Lower leg skin (tissue), 4 donors: ENCODE measurements at regions not wholly inside any gene's neighbourhood (a gene's known extent, or its start where the extent isn't known, plus 50 kb on each side); places are given as distances from the start of the nearest gene placed in this dataset.

Experiments used
- DNase-seq, 2 donors: peaks; one replicate each; pipeline ENCODE4 v3.0.0-alpha.2; 2019; ENCODE audit warnings: low spot score in 2 of 2
- H3K4me3 ChIP-seq: fragments of 200-600 bp; sonication (generic); 2 replicates; pipeline ENCODE4 v1.5.1; 2017; ENCODE audit warnings: mild to moderate bottlenecking, low read depth; ENCODE audit not compliant: poor library complexity, severe bottlenecking
- CTCF ChIP-seq, 3 donors: fragments of 450-650 bp; IDR thresholded peaks; one replicate each; pipeline ENCODE4 v1.5.1; 2016; ENCODE audit warnings: antibody characterized with exemption in 3 of 3, mild to moderate bottlenecking in 3 of 3, moderate library complexity in 2 of 3
- POLR2A ChIP-seq, 2 donors: fragments of 450-650 bp; IDR thresholded peaks; one replicate each; pipeline ENCODE4 v1.6.1; 2016 to 2017; ENCODE audit warnings: antibody characterized with exemption in 2 of 2, mild to moderate bottlenecking in 1 of 2, moderate library complexity in 1 of 2
- WGBS, 2 donors: methylation state at CpG; one replicate each; pipeline ENCODE4 v1.1.5; 2018; 5-methylcytosine and 5-hydroxymethylcytosine counted together
- intact Hi-C: fragments of 100-400 bp; cut with DNase I; formaldehyde crosslinking; loops from one replicate; pipeline ENCODE4 v1.15.0; 2023; ENCODE audit warnings: low total_unique reads

- intact Hi-C loops: no loop called here
- TF ChIP-seq CTCF (IDR thresholded peaks at IDR 0.05): no peak
- TF ChIP-seq POLR2A (IDR thresholded peaks at IDR 0.05): no peak
- H3K4me3 ChIP-seq: no peak overlapping the region
- 88 to 100% methylated on average over 2 of the region's 2 CpGs for WGBS, 2 donors
- DNase-seq: no peak
These were observed 207.5 kb upstream of the PWP1 start for GRCh38 chr12:107477947-107478610.

- H3K4me3 ChIP-seq: no peak overlapping the region
- 79 to 85% methylated on average over 1 of the region's 1 CpG for WGBS, 2 donors
- DNase-seq: no peak
- intact Hi-C loops: no loop called here
- TF ChIP-seq CTCF (IDR thresholded peaks at IDR 0.05): no peak
These were observed 206.7 kb upstream of the PWP1 start for GRCh38 chr12:107478881-107479280.

GRCh38 chr12:107480836-107481608, 204.6 kb upstream of the PWP1 start:
- intact Hi-C loops: no loop called here
- H3K4me3 ChIP-seq: no peak overlapping the region
- WGBS, 2 donors: 84 to 90% methylated on average over 4 of the region's 4 CpGs
- peak in 1 of 2 donors; percentile 75 for DNase-seq
- TF ChIP-seq CTCF (IDR thresholded peaks at IDR 0.05) (no peak), POLR2A (IDR thresholded peaks at IDR 0.05) (no peak)

- intact Hi-C loops: no loop called here
- no peak overlapping the region for H3K4me3 ChIP-seq
- TF ChIP-seq CTCF (IDR thresholded peaks at IDR 0.05) (no peak), POLR2A (IDR thresholded peaks at IDR 0.05) (no peak)
- DNase-seq: peak in 1 of 2 donors; percentile 12
- 80 to 81% methylated on average over 3 of the region's 3 CpGs for WGBS, 2 donors
These were observed 201.4 kb upstream of the PWP1 start for GRCh38 chr12:107484230-107484629.

- WGBS, 2 donors: 90 to 93% methylated on average over 1 of the region's 1 CpG
These were observed 200.7 kb upstream of the PWP1 start for GRCh38 chr12:107484941-107485340.

More at GRCh38 chr12:107484941-107485340, 200.7 kb upstream of the PWP1 start:
- intact Hi-C loops: no loop called here
- no peak for TF ChIP-seq CTCF (IDR thresholded peaks at IDR 0.05)
- no peak for TF ChIP-seq POLR2A (IDR thresholded peaks at IDR 0.05)
- H3K4me3 ChIP-seq: no peak overlapping the region
- no peak for DNase-seq
